Ishikawa (cell line): ENCODE measurements at regions not wholly inside any gene's neighbourhood (a gene's known extent, or its start where the extent isn't known, plus 50 kb on each side); places are given as distances from the start of the nearest gene placed in this dataset.

Experiments
- EP300 ChIP-seq: IDR thresholded peaks from 2 replicates; pipeline ENCODE4 v1.6.1; 2012; ENCODE audit warnings: borderline replicate concordance
- MAX ChIP-seq: IDR thresholded peaks from 2 replicates; pipeline ENCODE4 v1.6.1; 2012
- NFIC ChIP-seq: IDR thresholded peaks from 2 replicates; pipeline ENCODE4 v1.6.1; 2012
- RAD21 ChIP-seq: IDR thresholded peaks from 2 replicates; pipeline ENCODE4 v1.6.1; 2012; ENCODE audit warnings: low read depth
- REST ChIP-seq: IDR thresholded peaks from 2 replicates; pipeline ENCODE4 v1.6.1; 2012; ENCODE audit warnings: low read depth, mild to moderate bottlenecking
- TAF1 ChIP-seq: IDR thresholded peaks from 2 replicates; pipeline ENCODE4 v1.6.1; 2012; ENCODE audit warnings: low read depth, mild to moderate bottlenecking
- TCF12 ChIP-seq: IDR thresholded peaks from 2 replicates; pipeline ENCODE4 v1.6.1; 2012; ENCODE audit warnings: low read depth
- TEAD4 ChIP-seq: IDR thresholded peaks from 2 replicates; pipeline ENCODE4 v1.6.1; 2012
- USF1 ChIP-seq: IDR thresholded peaks from 2 replicates; pipeline ENCODE4 v1.6.1; 2012

GRCh38 chr15:39317225-39317624 lies 263.7 kb upstream of the THBS1 start:
- no peak for TF ChIP-seq TAF1
- TF ChIP-seq REST: no peak
- TF ChIP-seq RAD21: no peak
- TF ChIP-seq USF1: no peak
- TF ChIP-seq TCF12: no peak
- TF ChIP-seq MAX: no peak
- TF ChIP-seq TEAD4: no peak
- TF ChIP-seq EP300: no peak
- no peak for TF ChIP-seq NFIC
